ENCODE measurements at regions not wholly inside any gene's neighbourhood (a gene's known extent, or its start where the extent isn't known, plus 50 kb on each side); places are given as distances from the start of the nearest gene placed in this dataset.
A peak's percentile ranks its signal among the peaks of the same experiment; 100 is the strongest.

DNA sequence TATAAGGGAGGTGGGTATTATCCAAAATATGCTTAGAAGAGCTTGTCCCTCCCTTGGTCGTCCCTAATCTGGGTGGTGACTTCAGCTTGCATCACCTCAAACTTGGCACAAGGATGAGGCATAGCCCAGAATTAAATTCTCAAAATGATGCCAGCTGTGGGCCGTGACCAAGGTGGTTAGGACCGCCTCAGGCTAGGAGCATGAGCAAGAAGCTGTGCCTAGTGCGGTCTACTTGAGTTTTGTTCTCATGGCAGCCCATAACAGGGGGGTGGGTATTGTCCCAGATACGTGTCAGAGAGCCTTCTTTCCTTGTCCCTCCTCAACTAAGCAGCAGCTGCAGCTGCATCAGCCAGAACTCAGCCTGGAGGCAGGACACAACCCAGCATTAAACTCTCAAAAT lies 2620.0 kb downstream of the PCDH7 start:
- Histone ChIP-seq H3K27me3 (no peaks in the 10 kb centered on the region), H3F3A (ENCODE audit: low read depth) (no peaks in the 10 kb centered on the region), H3K4me2 (no peak overlapping the region), H4K20me1 (ENCODE audit: low read depth) (no peaks in the 10 kb centered on the region), H3K4me1 (no peaks in the 10 kb centered on the region), H3K9ac (no peak overlapping the region), H2AFZ (replicated peaks) (no peak overlapping the region), H3K4me3 (no peak overlapping the region), H3K36me3 (no peaks in the 10 kb centered on the region), H3K27ac (no peak overlapping the region), H3K79me2 (ENCODE audit: low read depth) (no peaks in the 10 kb centered on the region), H3K9me3 (ENCODE audit: low read depth) (peaks cover 8% of the 10 kb centered on the region)
- DNase-seq (ENCODE audit: low spot score): no peak
- Mint-ChIP-seq H3K4me3 (no peak overlapping the region), H3K4me1 (no peaks in the 10 kb centered on the region), H3K27ac (no peak overlapping the region), H3K27me3 (ENCODE audit: insufficient read depth, low read depth) (no peaks in the 10 kb centered on the region), H3K36me3 (no peaks in the 10 kb centered on the region), H3K9me3 (peaks cover 17% of the 10 kb centered on the region)
- TF ChIP-seq, protein P1, sequence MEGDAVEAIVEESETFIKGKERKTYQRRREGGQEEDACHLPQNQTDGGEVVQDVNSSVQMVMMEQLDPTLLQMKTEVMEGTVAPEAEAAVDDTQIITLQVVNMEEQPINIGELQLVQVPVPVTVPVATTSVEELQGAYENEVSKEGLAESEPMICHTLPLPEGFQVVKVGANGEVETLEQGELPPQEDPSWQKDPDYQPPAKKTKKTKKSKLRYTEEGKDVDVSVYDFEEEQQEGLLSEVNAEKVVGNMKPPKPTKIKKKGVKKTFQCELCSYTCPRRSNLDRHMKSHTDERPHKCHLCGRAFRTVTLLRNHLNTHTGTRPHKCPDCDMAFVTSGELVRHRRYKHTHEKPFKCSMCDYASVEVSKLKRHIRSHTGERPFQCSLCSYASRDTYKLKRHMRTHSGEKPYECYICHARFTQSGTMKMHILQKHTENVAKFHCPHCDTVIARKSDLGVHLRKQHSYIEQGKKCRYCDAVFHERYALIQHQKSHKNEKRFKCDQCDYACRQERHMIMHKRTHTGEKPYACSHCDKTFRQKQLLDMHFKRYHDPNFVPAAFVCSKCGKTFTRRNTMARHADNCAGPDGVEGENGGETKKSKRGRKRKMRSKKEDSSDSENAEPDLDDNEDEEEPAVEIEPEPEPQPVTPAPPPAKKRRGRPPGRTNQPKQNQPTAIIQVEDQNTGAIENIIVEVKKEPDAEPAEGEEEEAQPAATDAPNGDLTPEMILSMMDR (IDR thresholded peaks at IDR 0.05): no peak
- TF ChIP-seq EZH2 (IDR thresholded peaks at IDR 0.05): no peak
- no peak for TF ChIP-seq EZH2phosphoT487 (IDR thresholded peaks at IDR 0.05)

DNA sequence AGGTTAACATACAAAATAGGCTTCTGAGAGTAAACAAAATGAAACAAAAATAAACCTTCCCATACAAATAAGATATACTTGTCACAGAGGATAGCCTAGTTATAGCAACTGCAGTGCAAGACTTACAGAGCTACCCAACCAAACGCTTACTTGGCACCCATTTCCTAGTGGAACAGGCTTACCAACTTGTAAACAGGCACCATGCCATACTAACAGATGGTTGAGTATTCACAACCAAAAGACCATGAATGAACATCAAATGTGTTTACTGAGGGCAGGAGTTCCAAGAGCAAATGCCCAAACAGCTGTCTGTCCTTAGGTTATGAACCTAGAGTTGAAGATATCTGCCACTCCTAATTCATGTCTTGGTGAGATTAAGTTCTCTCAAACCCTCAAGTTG lies 2629.2 kb downstream of the PCDH7 start:
- Mint-ChIP-seq H3K36me3 (no peaks in the 10 kb centered on the region), H3K27me3 (ENCODE audit: insufficient read depth, low read depth) (no peaks in the 10 kb centered on the region), H3K4me1 (no peaks in the 10 kb centered on the region), H3K9me3 (no peaks in the 10 kb centered on the region), H3K4me3 (no peak overlapping the region), H3K27ac (no peak overlapping the region)
- no peaks in the 10 kb centered on the region for H3K9me3 ChIP-seq (ENCODE audit: low read depth)
- H3K9ac ChIP-seq: no peak overlapping the region
- H3K27me3 ChIP-seq: no peaks in the 10 kb centered on the region
- H2AFZ ChIP-seq (replicated peaks): no peak overlapping the region
- H3K36me3 ChIP-seq: no peaks in the 10 kb centered on the region
- H3K27ac ChIP-seq: no peak overlapping the region
- no peak overlapping the region for H3K4me2 ChIP-seq
- H3F3A ChIP-seq (ENCODE audit: low read depth): no peaks in the 10 kb centered on the region
- no peak for DNase-seq (ENCODE audit: low spot score)
- H3K4me3 ChIP-seq: no peak overlapping the region
- TF ChIP-seq, protein P1 (IDR thresholded peaks at IDR 0.05): no peak
- TF ChIP-seq EZH2phosphoT487 (IDR thresholded peaks at IDR 0.05) (no peak), EZH2 (IDR thresholded peaks at IDR 0.05) (no peak)
- no peaks in the 10 kb centered on the region for H4K20me1 ChIP-seq (ENCODE audit: low read depth)
- H3K79me2 ChIP-seq (ENCODE audit: low read depth): no peaks in the 10 kb centered on the region
- no peaks in the 10 kb centered on the region for H3K4me1 ChIP-seq

DNA sequence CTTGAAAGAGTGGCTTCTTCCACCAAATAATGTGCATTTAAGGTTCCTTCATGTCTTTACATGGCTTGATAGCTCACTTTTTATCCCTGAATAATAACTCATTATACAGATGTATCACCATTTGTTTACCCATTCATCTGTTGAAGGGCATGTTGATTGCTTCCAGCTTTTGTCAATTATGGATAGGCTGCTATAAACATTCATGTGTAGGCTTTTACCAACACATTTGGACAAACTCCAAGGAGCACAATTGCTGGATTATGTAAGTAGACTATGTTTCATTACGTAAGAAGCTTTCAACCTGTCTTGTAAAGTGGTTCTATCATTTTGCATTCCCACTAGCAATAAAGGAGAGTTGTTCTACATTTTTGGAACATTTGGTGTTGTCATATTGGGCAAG lies 2637.0 kb downstream of the PCDH7 start:
- H3K4me1 ChIP-seq: no peaks in the 10 kb centered on the region
- no peak overlapping the region for H3K27ac ChIP-seq
- DNase-seq (ENCODE audit: low spot score): no peak
- H4K20me1 ChIP-seq (ENCODE audit: low read depth): no peaks in the 10 kb centered on the region
- Mint-ChIP-seq H3K9me3 (no peaks in the 10 kb centered on the region), H3K4me1 (no peaks in the 10 kb centered on the region), H3K27me3 (ENCODE audit: insufficient read depth, low read depth) (no peaks in the 10 kb centered on the region), H3K4me3 (no peak overlapping the region), H3K27ac (no peak overlapping the region), H3K36me3 (no peaks in the 10 kb centered on the region)
- H3K9ac ChIP-seq: no peak overlapping the region
- no peak overlapping the region for H3K4me2 ChIP-seq
- no peaks in the 10 kb centered on the region for H3K9me3 ChIP-seq (ENCODE audit: low read depth)
- no peak for TF ChIP-seq EZH2phosphoT487 (IDR thresholded peaks at IDR 0.05)
- no peak for TF ChIP-seq EZH2 (IDR thresholded peaks at IDR 0.05)
- TF ChIP-seq, protein P1 (IDR thresholded peaks at IDR 0.05): no peak
- H3K36me3 ChIP-seq: no peaks in the 10 kb centered on the region
- H3K79me2 ChIP-seq (ENCODE audit: low read depth): no peaks in the 10 kb centered on the region
- no peak overlapping the region for H3K4me3 ChIP-seq
- no peak overlapping the region for H2AFZ ChIP-seq (replicated peaks)
- no peaks in the 10 kb centered on the region for H3K27me3 ChIP-seq
- no peaks in the 10 kb centered on the region for H3F3A ChIP-seq (ENCODE audit: low read depth)

DNA sequence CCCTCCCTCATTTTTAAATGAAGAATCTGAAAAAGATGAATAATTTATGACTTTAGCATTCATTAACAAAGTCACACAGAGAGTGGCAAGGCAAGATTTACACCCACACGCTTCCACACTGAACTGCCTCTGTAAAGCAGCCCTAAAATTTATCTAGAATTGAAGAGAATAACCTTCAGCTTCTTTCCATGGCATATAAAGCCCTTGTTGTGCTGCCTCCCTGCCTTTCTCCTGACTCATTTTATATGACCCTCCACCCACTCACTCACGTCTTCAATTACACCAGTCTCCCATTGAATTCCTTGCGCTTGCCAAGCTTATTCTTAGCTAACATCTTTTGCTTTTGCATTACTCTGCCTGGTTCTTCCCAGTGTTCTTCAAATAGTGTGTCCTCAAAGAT lies 2649.3 kb downstream of the PCDH7 start:
- no peak overlapping the region for H3K4me3 Mint-ChIP-seq

More for the DNA sequence above, 2649.3 kb downstream of the PCDH7 start:
- no peaks in the 10 kb centered on the region for H3K27me3 ChIP-seq
- peaks cover 15% of the 10 kb centered on the region for H3K9me3 Mint-ChIP-seq
- TF ChIP-seq, protein P1 (IDR thresholded peaks at IDR 0.05): no peak
- no peak for TF ChIP-seq EZH2phosphoT487 (IDR thresholded peaks at IDR 0.05)
- no peak for TF ChIP-seq EZH2 (IDR thresholded peaks at IDR 0.05)
- H3K4me1 Mint-ChIP-seq: peaks cover 3% of the 10 kb centered on the region
- no peaks in the 10 kb centered on the region for H4K20me1 ChIP-seq (ENCODE audit: low read depth)
- no peaks in the 10 kb centered on the region for H3F3A ChIP-seq (ENCODE audit: low read depth)
- H3K27ac Mint-ChIP-seq: no peak overlapping the region
- H3K9ac ChIP-seq: no peak overlapping the region
- no peaks in the 10 kb centered on the region for H3K36me3 ChIP-seq
- no peaks in the 10 kb centered on the region for H3K9me3 ChIP-seq (ENCODE audit: low read depth)
- no peaks in the 10 kb centered on the region for H3K27me3 Mint-ChIP-seq (ENCODE audit: insufficient read depth, low read depth)
- H3K36me3 Mint-ChIP-seq: no peaks in the 10 kb centered on the region
- H3K4me1 ChIP-seq: no peaks in the 10 kb centered on the region
- no peaks in the 10 kb centered on the region for H3K79me2 ChIP-seq (ENCODE audit: low read depth)
- peak overlapping the region; percentile 53 for H2AFZ ChIP-seq (replicated peaks)
- H3K4me2 ChIP-seq: no peak overlapping the region
- DNase-seq (ENCODE audit: low spot score): no peak
- H3K27ac ChIP-seq: no peak overlapping the region
- H3K4me3 ChIP-seq: no peak overlapping the region

Measured in neural progenitor cell (in vitro differentiated cells).